GM19324 (cell line): ENCODE measurements at regions not wholly inside any gene's neighbourhood (a gene's known extent, or its start where the extent isn't known, plus 50 kb on each side); places are given as distances from the start of the nearest gene placed in this dataset.

Source experiments
- ATAC-seq: cut with Tn5 transposase; IDR thresholded peaks from one replicate; pipeline ENCODE4 v1.9.1; 2021; ENCODE audit warnings: mild to moderate bottlenecking, moderate library complexity; ENCODE audit not compliant: unreplicated experiment, low FRiP score

DNA sequence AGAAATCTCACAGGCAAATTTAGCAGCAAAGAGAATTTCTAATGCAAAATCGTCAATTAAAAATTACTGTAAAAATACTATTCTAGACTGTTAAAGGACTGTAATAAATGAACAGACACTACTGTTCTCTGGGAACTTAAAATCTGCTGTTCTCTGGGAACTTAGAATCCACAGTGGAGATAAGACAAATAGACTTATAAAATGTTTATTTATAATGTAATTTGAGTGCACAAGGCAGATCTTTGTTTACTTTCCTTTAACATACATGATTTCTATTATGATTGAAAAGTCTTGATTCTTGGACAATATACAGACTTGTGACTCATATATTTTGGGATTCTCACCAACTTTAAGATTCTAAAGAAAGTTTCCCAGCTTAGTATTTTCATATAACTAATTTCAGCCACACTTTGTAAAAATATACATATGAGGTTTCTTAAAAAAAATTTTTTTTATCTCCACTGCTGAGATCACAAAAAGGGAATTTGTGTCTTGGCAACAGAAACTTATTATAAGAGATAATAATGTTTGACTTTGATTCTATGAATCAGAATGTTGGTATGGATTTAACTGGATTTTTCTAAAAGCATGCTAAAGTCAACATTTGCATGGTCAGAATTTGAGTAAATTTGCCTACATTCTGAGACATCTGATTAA, 166.3 kb upstream of the RHOBTB1 start:
- no peak for ATAC-seq

DNA sequence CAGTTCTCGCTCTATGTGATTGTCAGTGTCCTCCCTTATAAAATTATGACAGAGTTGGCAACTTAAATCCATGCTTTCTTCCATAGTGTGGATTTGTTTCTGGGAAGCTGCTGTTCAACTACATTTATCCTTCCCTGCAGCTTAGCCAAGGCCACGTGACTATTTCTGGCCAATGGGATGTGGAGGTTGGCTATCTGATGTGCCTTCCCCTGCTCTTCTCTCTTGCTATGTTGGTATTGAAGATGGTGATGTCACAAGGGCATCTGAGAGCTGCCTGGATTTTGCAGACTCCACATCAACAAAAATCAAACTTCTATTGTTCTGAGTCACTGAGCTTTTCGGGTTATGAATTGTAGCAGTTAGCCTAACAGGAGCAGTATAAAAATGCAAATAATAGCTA, 164.9 kb upstream of the RHOBTB1 start:
- no peak for ATAC-seq

DNA sequence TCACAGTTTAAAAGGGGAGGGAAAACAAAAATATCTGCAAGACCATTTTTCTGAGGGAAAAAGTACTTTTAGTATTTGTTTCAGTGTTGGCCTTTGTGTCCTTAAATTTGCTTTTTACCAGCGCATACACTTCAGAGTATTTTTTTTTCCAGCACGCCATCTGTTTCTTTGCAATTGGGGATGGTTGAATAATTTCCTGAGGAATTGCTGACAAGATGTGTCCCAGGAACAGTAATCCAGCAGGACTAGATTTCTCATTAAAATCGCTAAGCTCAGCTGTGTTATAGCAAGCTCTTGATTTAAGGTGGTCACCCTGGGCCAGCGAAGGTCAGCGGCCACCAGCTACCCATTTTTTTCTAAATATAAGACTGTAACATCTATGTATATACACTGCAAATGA, 156.9 kb upstream of the RHOBTB1 start:
- no peak for ATAC-seq

DNA sequence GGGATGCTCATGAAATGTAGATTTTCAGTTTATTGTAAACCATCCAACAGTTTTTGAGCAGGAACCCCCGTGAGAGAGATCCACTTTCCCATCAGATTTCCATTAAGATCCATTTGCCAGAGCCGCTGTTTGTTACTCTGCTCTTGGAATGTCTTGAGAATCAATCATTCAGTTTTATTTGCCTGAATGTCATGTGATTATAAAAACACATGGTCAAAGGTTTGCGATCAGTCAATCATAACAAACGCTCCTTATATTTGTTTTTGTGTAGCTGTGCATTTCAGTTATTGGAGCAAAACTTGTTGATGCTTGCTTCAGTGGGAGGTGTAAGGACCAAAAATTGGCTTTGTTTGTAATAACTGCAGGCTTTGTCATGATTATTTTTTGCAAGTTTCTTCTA, 155.8 kb upstream of the RHOBTB1 start:
- ATAC-seq = no peak

DNA sequence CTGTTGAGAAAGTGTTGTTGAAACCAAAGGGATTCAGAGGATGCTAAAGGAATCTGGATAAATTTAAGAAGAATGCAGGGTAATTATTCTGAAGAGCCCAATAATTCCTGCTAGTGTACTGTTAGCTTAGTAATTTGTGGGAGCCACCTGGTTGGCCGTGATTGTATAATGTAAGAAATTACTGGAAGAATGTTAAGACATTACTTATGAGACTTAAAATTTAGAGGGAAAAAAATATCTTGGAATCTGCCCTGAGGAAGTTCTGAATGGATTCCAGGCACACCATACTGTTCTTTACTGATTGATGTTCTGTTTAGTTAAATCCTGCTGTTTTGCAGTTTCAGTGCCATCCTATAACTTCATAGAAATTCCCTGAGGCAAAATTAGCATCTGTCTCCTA, 155.0 kb upstream of the RHOBTB1 start:
- no peak for ATAC-seq

DNA sequence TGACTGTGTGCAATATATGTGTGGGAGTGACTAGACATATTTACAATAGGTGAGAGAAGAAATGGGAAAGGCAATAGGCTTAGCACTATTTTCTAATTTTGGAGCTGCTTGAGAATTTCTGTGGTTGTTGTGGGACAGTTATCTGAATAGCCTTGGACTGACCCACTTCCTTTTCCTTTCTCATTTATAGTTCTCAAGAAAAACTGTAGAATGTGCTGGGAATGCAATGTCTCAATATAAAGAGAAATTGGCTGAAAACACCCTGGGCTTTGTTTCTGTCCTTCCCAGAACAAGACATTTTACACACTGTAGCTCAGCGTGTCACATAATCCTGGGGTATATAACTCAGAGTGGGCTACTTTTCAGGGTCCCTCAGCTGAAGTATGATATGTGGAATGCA, 153.0 kb upstream of the RHOBTB1 start:
- ATAC-seq = no peak

DNA sequence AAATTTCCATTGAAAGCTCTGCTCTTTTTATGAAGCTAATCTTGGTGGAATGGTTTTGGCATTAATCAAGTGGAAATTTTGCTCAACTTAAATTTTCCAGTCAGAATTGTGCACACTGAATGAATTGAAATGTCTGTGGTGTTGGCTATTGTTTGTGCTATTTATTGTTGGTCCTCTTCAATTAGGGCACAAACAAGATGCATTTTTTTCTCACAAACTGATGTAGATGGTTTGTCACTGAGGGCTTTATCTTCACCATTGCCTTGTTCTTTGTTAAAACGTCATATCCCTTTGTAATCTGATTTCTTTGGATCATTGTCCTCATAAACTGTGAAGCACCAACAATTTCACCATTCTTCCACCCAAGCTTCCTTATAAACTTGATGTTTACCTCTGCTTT, 152.1 kb upstream of the RHOBTB1 start:
- no peak for ATAC-seq

DNA sequence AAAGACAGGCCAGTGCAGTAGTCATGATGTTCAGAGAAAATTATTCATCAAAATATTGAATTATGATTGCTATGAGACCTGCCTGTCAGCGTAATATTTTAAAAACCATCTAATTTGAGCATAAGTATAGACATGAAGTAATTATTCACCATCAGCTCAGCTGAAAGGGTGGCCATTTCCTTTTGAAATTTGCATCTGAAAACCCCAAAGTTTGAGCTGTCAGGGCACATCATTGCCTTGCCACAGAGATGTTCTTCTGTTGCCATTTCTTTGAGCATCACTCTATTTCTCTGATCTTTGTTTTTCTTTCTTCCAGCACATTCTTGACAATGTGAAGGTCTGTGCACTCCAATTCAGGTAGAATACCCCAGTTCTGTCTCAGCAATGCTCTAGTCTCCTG, 147.5 kb upstream of the RHOBTB1 start:
- no peak for ATAC-seq

DNA sequence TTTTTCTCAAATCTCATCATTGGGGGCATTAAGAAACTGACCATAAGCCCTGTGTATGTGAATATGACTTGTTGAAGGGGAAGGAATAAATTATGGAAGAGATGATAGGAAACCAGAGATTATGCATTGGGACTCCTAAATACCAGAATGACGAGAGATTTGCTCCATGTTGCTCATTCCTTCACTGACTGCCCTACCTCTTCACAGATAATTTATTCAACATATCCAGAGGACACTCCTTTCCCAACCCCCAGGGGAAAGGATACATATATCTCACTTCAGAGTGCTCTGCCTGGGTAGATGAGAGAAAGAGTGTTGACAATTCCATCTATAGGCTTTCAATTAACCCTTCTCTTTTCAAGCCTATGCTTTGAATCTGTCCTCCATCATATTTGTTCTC, 145.3 kb upstream of the RHOBTB1 start:
- no peak for ATAC-seq

DNA sequence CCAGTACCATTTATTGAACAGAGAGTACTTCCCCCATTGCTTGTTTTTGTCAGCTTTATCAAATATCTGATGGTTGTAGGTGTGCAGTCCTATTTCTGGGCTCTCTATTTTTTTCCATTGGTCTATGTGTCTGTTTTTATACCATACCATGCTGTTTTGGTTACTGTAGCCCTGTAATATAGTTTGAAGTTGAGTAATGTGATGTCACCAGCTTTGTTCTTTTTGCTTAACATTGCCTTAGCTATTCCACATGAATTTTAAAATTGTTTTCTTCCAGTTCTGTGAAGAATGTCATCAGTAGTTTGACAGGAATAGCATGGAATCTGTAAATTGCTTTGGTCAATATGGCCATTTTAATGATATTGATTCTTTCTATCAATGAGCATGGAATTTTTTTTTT, 140.5 kb upstream of the RHOBTB1 start:
- no peak for ATAC-seq

DNA sequence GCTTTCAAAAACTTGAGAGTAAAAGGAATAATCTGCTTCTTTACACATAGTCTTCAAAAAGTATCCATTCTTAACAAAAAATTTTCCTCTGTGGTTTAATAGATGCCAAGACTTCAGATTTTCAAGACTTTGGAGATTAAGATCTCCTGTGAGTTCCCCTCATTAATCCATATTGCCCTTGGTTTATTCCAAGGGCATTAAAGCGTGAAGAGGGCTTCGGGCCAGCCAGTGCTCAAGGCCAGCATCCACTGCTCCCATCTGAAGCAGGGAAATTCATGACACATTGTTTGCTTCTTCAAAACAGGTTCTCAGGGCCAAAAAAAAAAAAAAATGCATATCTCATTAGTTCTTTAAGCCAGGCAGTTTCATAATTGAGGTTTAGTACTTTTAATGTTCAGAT, 137.3 kb upstream of the RHOBTB1 start:
- no peak for ATAC-seq

DNA sequence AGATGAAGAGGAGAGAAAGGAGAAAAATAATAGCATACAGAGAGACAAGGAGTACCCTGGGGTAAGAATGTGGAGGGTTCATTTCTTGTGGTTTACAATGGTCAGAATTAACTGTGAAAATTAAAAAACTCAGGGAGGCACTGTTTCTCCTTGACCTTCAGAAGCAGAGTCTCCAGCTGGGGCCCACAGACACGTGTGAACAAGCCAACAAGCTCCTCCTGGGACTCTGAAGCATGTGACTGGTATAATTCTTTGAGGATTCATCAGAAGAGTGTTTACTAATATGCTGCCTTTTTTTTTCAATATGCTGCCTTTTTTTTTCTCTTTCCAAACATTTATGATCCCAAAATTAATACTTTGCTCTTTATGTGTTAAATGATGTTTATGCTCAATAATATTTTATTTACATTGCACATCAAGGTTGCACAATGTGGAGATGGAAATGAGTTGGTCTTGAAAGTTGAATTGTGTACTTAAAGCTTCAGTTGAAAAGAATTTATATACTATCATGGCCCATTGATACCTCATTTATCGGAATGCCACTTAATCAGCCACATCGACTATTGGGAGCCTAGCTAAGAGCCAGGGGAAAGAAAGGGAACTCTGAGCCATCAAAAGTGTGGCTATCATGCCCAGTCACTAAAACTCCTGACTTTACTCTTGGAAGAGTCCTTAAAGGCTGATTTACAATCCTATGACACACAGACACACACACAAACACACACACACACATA, 134.7 kb upstream of the RHOBTB1 start:
- ATAC-seq = no peak

DNA sequence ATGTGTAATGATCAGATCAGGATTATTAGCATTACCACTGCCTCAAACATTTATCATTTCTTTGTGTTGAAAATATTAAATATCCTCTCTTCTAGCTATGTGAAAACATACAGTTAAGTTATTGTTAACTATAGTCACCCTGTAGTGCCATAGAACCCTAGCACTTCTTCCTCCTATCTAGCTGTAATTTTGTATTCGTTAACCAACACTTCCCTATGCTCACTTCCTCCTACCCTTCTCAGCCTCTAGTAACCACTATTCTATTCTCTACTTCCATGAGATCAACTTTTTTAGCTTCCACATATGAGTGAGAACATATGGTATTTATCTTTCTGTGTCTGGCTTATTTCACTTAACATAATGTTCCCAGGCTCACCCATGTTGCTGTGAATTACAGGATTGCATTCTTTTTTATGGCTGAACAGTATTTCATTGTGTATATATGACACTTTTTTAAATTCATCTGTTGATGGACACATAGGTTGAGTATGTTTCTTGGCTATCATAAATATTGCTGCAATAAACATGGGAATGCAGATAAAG, 132.7 kb upstream of the RHOBTB1 start:
- ATAC-seq = no peak

DNA sequence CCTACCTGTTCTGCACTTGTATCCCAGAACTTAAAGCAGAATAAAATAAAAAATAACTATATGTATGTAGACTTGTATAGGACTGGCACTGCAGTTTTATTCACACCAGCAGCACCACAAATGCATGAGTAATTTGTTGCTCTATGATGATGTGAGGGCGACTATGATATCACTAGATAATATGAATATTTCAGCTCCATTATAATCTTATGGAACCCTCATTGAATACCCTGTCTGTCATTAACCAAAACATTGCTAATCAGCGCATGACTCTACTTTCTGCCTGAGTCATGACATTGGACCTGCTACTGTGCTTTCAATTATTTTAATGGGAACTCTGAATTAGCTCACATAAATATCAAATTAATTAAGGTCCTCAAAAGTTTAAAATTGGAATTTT, 129.4 kb upstream of the RHOBTB1 start:
- ATAC-seq = no peak

DNA sequence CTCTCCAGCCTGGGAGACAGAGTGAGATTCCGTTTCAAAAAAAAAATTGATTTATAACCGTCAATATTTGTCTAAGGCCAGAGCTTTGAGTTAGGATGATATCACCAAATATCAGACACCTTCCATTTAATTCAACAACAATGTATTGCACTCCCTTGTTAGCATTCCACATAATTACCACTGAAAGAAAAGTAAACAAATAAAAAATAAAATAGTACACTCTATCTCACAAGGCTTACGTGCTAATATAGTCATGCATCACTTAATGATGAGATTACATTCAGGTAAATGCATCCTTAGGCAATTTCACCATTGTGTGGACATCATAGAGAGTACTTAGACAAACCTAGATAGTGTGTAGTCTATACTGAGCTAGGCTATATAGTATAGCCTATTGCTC, 127.6 kb upstream of the RHOBTB1 start:
- no peak for ATAC-seq

DNA sequence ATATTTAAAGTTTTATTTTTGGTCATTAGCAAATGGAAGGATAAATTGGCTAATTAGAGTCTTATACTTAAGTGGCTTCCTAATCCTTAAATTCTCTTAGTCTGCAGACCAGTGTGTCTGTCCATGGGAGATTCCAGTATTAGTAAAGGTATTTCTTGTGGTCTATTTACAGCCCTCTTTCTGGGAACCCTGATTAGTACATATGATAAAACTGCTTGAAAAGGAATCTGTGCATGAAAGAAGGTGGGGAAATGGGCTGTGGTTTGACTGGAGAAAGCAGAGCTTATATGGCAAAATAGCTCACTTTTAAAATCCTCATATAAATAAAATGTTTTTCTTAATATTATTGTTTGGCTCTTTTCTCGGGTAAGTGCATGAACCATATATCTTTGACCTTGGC, 124.5 kb upstream of the RHOBTB1 start:
- ATAC-seq = no peak

DNA sequence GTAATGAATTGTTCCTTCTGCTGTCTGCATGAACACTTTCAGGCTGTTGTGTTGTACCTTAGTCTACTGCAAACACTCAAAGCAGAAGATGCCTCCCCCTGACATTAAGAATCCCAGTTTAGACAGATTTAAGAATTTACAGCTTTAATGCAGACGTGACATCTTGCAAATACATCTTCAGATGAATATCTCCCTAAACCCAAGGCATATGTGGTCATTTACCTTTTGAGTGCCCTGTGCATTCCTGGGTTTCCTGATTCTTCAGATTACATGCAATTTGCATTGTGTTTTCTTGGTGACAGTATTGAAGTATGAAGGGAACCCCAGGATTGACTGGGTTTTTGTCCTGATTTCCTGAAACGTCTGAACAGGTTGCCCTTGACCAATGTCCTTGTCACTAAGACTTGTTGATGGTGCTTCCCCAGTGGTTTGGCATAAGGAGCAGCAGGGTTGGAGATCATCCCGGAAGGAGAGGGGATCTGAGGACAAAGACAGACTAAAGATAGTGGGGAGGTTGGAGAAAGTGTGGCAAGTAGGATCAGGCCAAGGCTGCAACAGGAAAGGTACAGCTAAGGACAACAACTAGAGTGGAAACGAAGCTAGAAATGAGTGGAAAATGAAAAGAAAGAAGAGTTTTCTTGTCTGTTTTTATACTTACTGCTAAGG, 123.8 kb upstream of the RHOBTB1 start:
- no peak for ATAC-seq

DNA sequence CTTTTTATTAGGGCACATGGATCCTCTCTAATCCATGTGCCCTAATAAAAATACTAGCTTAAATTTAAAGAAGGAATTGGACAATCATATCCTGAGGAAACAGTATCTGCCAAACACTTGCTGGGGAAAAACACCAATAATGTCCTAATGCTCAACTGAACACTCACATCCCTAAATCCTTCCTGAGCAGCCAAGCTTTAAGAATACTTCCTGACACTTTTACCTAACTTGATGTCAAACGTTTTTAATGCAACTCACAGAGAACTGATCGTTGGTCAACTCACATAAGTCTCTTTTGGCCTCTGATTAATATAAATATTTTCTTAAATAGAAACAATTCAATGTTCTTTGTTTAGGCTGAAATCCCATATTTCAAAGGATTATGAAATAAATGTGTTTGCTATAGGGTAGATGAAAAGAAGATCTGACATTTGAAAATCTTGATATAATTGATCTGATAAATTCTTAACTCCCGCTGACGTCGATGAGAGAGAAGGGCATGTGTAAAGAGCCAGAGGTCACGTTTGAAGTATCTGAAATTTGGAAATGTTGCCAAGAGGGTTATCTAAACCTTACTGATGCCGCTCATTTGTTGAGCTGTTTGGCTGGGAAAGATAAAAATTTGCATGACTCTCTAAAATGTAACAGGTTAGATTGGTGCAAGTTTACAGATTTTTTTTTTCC, 122.8 kb upstream of the RHOBTB1 start:
- no peak for ATAC-seq

DNA sequence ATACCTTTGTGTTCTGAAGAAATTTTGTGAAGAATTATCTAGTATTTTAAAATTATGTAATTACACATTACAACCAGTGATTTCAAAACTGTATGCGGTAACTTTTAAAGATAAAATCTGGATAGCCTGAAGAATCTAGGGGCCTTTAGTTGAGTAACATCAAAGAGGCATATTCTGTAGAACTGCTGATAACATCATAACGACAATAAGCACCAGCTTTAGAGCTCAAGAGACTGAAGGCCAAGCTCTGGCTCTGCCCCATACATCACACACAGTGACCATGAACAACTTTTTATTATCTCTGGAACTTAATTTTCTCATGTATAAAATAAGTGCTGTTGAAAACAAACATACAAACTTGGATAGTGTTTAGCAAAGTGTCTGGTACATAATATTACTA, 121.1 kb upstream of the RHOBTB1 start:
- ATAC-seq = no peak

DNA sequence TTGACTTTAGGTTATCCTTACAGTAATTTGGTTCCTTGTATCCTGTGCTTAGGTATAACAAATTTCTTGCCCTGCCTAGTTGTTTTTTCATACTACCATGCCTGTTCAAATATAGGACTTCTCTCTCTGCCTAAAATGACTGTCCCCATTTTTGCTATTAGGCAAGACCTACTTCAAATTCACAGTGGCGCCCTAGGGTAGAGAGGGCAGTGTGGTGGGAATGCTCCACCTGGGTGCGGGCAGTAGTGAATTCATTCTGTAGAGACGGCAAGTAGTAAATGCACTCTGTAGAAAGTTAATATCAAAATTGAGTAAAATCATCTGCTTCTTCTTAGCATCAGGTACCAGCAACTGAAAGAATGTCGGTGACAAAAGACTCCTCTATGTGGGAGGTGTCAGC, 120.4 kb upstream of the RHOBTB1 start:
- no peak for ATAC-seq

DNA sequence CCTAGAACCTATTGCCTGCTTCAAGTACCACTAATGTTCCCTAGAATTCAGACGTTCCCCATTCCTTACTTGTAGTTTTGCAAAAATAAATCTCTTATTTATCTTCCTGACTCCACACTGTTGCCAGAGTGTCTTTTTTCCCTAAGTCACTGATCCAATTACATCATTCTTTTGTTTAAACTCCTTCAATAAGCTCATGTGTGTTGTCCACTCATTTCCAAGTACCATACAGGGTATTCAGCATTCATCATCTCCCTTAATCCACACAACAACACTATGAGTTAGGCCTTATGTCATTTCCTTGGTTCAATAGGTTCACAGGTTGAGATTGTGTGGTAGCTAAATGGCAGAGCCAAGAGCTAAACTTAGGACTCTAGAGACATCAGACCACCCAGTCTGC, 119.9 kb upstream of the RHOBTB1 start:
- no peak for ATAC-seq
